HepG2 (cell line): ENCODE measurements at regions not wholly inside any gene's neighbourhood (a gene's known extent, or its start where the extent isn't known, plus 50 kb on each side); places are given as distances from the start of the nearest gene placed in this dataset.

Experiments used
- CENPX ChIP-seq: sonication (generic); formaldehyde crosslinking; IDR thresholded peaks from 2 replicates; pipeline ENCODE4 v1.9.0; 2021; ENCODE audit warnings: mild to moderate bottlenecking, missing genetic modification reagents, moderate library complexity
- EP300 ChIP-seq, 3 experiments: sonication (generic) in 1 of 3; formaldehyde crosslinking in 1 of 3; IDR thresholded peaks; 2 replicates each; pipeline versions ENCODE4 v1.5.1 to v1.6.1; 2011 to 2020; ENCODE audit warnings: low read depth in 2 of 3, low read length in 2 of 3, borderline replicate concordance in 1 of 3, improper control_type of control experiment in 1 of 3, mild to moderate bottlenecking in 1 of 3, missing genetic modification reagents in 1 of 3, moderate library complexity in 1 of 3
- ETV6 ChIP-seq: sonication (generic); formaldehyde crosslinking; conservative IDR thresholded peaks from 2 replicates; pipeline ENCODE4 v1.4.0; 2020; ENCODE audit warnings: missing genetic modification reagents
- GABPB1 ChIP-seq: IDR thresholded peaks from 2 replicates; pipeline ENCODE4 v1.6.1; 2016; ENCODE audit warnings: mild to moderate bottlenecking, missing genetic modification reagents, moderate library complexity, missing compliant biosample characterization
- POLR2A ChIP-seq, 2 experiments: IDR thresholded peaks; 2 replicates each; pipeline ENCODE4 v1.6.1; 2011; ENCODE audit warnings: low read depth in 2 of 2, low read length in 2 of 2, mild to moderate bottlenecking in 1 of 2, moderate library complexity in 1 of 2; ENCODE audit not compliant: insufficient read depth in 1 of 2
- RFX5 ChIP-seq: IDR thresholded peaks from 2 replicates; pipeline ENCODE4 v1.6.1; 2011; ENCODE audit warnings: low read depth, low read length, improper control_type of control experiment
- TAF1 ChIP-seq: sonication (generic); formaldehyde crosslinking; IDR thresholded peaks from 2 replicates; pipeline ENCODE4 v1.4.0; 2020; ENCODE audit warnings: missing genetic modification reagents
- TF ChIP-seq, protein P1 (sequence below): sonication (generic); formaldehyde crosslinking; IDR thresholded peaks from 2 replicates; pipeline ENCODE4 v1.5.0; 2020; ENCODE audit warnings: mild to moderate bottlenecking, missing genetic modification reagents, moderate library complexity

DNA sequence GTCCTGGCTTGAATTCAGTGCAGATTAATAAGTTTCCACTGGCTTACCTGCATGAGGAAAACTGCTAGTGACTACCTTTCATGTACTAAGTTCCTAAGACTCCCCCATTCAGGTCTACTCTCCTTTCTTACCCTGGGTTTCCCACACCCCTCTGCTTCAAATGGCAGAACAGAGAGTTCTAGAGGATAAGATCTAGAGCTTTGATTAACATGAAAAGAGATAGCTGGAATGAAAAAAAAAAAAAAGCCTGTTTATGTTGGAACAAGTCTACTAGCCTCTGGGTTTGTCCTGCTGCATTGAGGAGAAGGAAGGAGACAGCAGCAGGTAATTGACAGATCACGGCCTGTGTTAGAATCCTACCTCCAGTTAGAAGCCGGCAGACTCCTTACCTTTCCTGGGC, 201.4 kb upstream of the SOX4 start:
- TF ChIP-seq POLR2A (IDR thresholded peaks at IDR 0.05; ENCODE audit: insufficient read depth in 1 of 2, low read depth in 2 of 2, low read length in 2 of 2), result no peak
- TF ChIP-seq GABPB1 (CRISPR knock-in tag), result no peak
- TF ChIP-seq RFX5, result no peak
- no peak for TF ChIP-seq CENPX
- no peak for TF ChIP-seq TAF1 (CRISPR knock-in tag)
- TF ChIP-seq, protein P1, sequence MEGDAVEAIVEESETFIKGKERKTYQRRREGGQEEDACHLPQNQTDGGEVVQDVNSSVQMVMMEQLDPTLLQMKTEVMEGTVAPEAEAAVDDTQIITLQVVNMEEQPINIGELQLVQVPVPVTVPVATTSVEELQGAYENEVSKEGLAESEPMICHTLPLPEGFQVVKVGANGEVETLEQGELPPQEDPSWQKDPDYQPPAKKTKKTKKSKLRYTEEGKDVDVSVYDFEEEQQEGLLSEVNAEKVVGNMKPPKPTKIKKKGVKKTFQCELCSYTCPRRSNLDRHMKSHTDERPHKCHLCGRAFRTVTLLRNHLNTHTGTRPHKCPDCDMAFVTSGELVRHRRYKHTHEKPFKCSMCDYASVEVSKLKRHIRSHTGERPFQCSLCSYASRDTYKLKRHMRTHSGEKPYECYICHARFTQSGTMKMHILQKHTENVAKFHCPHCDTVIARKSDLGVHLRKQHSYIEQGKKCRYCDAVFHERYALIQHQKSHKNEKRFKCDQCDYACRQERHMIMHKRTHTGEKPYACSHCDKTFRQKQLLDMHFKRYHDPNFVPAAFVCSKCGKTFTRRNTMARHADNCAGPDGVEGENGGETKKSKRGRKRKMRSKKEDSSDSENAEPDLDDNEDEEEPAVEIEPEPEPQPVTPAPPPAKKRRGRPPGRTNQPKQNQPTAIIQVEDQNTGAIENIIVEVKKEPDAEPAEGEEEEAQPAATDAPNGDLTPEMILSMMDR (CRISPR knock-in tag), result no peak
- TF ChIP-seq ETV6 (CRISPR knock-in tag), result no peak
- TF ChIP-seq EP300 (IDR thresholded peaks at IDR 0.05; ENCODE audit: low read depth in 2 of 2, low read length in 2 of 2), result no peak
- no peak for TF ChIP-seq EP300 (CRISPR knock-in tag; IDR thresholded peaks at IDR 0.05; ENCODE audit: borderline replicate concordance)
